Peyer's patch (tissue), 4 donors: ENCODE measurements at regions not wholly inside any gene's neighbourhood (a gene's known extent, or its start where the extent isn't known, plus 50 kb on each side); places are given as distances from the start of the nearest gene placed in this dataset.

Experiments
- DNase-seq, 3 donors: peaks; one replicate each; pipeline ENCODE4 v3.0.0-alpha.2; 2017 to 2019
- H3K27ac ChIP-seq, 4 donors: fragments of 200-600 bp; sonication (generic); one replicate each; pipeline ENCODE4 v1.5.1; 2016 to 2019
- H3K27me3 ChIP-seq, 2 donors: fragments of 200-600 bp; sonication (generic); one replicate each; pipeline ENCODE4 v1.5.1; 2019
- H3K36me3 ChIP-seq, 3 donors: fragments of 200-600 bp; sonication (generic); one replicate each; pipeline ENCODE4 v1.5.1; 2016 to 2019
- H3K4me1 ChIP-seq, 4 donors: fragments of 200-600 bp; sonication (generic); one replicate each; pipeline ENCODE4 v1.5.1; 2016 to 2019
- H3K4me3 ChIP-seq, 4 donors: fragments of 200-600 bp; sonication (generic); 1 replicate in 3 of 4; 2 replicates in 1 of 4; pipeline ENCODE4 v1.5.1; 2016 to 2019; ENCODE audit warnings: mild to moderate bottlenecking in 1 of 4
- H3K9me3 ChIP-seq, 4 donors: fragments of 200-600 bp; sonication (generic); one replicate each; pipeline ENCODE4 v1.5.1; 2016 to 2019; ENCODE audit warnings: mild to moderate bottlenecking in 1 of 4
- CTCF ChIP-seq, 6 experiments: fragments of 450-650 bp in 4 of 6; fragments of 200-600 bp in 2 of 6; sonication (generic) in 1 of 6; IDR thresholded peaks; one replicate each; pipeline ENCODE4 v1.5.1; 2017 to 2019; ENCODE audit warnings: antibody characterized with exemption in 6 of 6, mild to moderate bottlenecking in 3 of 6, moderate library complexity in 1 of 6
- POLR2A ChIP-seq, 2 donors: fragments of 450-650 bp; IDR thresholded peaks; one replicate each; pipeline ENCODE4 v1.5.1; 2017; ENCODE audit warnings: antibody characterized with exemption in 2 of 2, mild to moderate bottlenecking in 2 of 2, moderate library complexity in 2 of 2

GRCh38 chrX:150159537-150159936 is 203.6 kb upstream of the MAMLD1 start:
- Histone ChIP-seq H3K9me3 (no peaks in the 10 kb centered on the region), H3K27ac (no peak overlapping the region), H3K4me1 (no peaks in the 10 kb centered on the region), H3K36me3 (no peaks in the 10 kb centered on the region), H3K27me3 (no peaks in the 10 kb centered on the region), H3K4me3 (no peak overlapping the region)
- DNase-seq, result no peak
- TF ChIP-seq CTCF (IDR thresholded peaks at IDR 0.05) (no peak), POLR2A (IDR thresholded peaks at IDR 0.05) (no peak)

GRCh38 chrX:150160656-150161055 is 202.5 kb upstream of the MAMLD1 start:
- Histone ChIP-seq H3K4me1 (no peaks in the 10 kb centered on the region), H3K9me3 (no peaks in the 10 kb centered on the region), H3K27me3 (no peaks in the 10 kb centered on the region), H3K36me3 (no peaks in the 10 kb centered on the region), H3K4me3 (no peak overlapping the region), H3K27ac (no peak overlapping the region)
- TF ChIP-seq POLR2A (IDR thresholded peaks at IDR 0.05), result no peak
- TF ChIP-seq CTCF (IDR thresholded peaks at IDR 0.05), result no peak
- DNase-seq, result no peak

GRCh38 chrX:150161193-150161592 is 201.9 kb upstream of the MAMLD1 start:
- H3K4me1 ChIP-seq, result no peaks in the 10 kb centered on the region
- no peak for TF ChIP-seq POLR2A (IDR thresholded peaks at IDR 0.05)
- TF ChIP-seq CTCF (IDR thresholded peaks at IDR 0.05), result no peak

GRCh38 chrX:150162141-150162540 is 201.0 kb upstream of the MAMLD1 start:
- Histone ChIP-seq H3K4me3 (no peak overlapping the region), H3K9me3 (no peaks in the 10 kb centered on the region), H3K36me3 (no peaks in the 10 kb centered on the region), H3K4me1 (no peaks in the 10 kb centered on the region), H3K27ac (no peak overlapping the region), H3K27me3 (no peaks in the 10 kb centered on the region)
- no peak for DNase-seq
- TF ChIP-seq POLR2A (IDR thresholded peaks at IDR 0.05) (no peak), CTCF (IDR thresholded peaks at IDR 0.05) (no peak)

More at GRCh38 chrX:150161193-150161592, 201.9 kb upstream of the MAMLD1 start:
- Histone ChIP-seq H3K9me3 (no peaks in the 10 kb centered on the region), H3K27ac (no peak overlapping the region), H3K27me3 (no peaks in the 10 kb centered on the region), H3K36me3 (no peaks in the 10 kb centered on the region), H3K4me3 (no peak overlapping the region)
- no peak for DNase-seq

GRCh38 chrX:150163221-150163930 is 199.7 kb upstream of the MAMLD1 start:
- DNase-seq, result no peak
- Histone ChIP-seq H3K27me3 (no peaks in the 10 kb centered on the region), H3K27ac (no peak overlapping the region), H3K4me1 (no peaks in the 10 kb centered on the region), H3K9me3 (no peaks in the 10 kb centered on the region), H3K4me3 (no peak overlapping the region), H3K36me3 (no peaks in the 10 kb centered on the region)
- TF ChIP-seq CTCF (IDR thresholded peaks at IDR 0.05) (no peak), POLR2A (IDR thresholded peaks at IDR 0.05) (no peak)
